ENCODE measurements at regions not wholly inside any gene's neighbourhood (a gene's known extent, or its start where the extent isn't known, plus 50 kb on each side); places are given as distances from the start of the nearest gene placed in this dataset.
"Not testable (repeated sequence)": the region's sequence is repeated elsewhere in the genome, so short reads cannot be mapped to it uniquely, and the experiment has no call there.

DNA sequence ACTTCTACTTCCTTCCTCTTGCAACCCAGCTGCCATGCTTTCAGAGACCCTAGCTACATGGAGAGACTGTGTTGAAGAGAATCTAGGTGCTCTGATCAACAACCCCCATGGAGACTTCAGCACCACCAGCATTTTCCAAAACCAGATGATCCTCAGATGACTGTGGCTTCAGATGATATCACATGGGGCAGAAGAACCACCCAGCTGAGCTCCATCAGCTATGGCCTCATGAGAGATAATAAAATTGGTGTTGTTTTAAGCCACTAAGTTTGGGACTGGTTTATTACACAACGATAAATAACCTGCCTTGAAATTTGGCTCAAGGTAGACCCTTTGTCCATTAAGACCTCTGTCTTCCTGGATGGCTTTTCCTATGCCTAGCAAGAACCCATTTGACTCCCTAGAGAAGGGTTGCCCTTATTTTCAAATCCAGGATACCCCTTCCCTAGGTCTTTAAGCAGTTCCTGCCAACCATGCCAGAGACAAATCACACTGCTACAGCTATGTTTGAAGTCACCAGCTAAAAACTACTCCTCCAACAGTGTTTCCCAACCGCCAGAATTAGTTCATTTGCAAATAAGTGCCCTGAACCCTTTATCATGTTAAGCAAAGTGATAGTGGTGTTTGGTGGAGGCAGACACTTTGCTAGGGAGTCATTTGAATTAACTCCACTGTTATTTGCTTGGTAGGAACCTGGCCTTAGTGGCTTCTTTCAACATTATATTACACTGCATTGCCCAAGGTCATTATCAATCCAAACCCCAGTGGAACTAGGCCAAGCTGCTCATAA is 136.9 kb upstream of the PALS2 start:
- no peak for DNase-seq

DNA sequence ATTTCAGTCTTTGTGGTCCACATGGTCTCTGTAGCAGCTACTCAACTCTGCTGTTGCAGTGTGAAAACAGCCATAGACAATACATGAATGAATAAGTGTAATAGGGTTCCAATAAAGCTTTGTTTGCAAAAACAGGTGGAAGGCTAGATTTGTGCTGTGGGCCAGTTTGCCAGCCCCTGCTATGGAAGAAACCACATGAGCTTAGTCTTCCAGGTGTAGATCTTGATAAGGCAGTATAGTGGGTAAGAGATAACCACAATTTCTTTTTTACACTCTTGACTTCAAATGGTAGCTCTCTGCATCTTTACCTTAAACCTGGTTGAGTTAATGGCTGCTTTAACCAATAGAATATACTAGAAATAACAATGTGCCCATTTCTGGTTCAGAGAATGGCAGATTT is 135.0 kb upstream of the PALS2 start:
- no peak for DNase-seq

DNA sequence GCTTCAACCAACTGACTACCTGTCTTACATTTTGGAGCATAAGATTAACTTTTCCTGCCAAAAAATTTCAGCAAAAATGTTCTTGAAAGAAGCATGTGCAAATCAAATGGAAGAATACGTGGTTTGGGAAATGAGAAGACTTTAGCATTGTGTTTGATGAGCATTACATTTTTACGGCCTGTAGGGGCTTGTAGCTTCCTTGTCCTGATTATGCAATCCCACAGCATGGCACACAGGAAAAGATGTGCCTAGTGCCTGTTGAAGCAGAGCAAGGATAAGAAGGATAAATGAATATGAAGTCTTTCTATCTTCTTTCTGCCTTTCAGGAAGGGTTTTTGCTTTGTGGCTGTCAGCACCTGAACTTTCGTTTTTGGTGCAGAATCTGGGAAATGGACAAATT is 134.1 kb upstream of the PALS2 start:
- not testable (repeated sequence) for DNase-seq

DNA sequence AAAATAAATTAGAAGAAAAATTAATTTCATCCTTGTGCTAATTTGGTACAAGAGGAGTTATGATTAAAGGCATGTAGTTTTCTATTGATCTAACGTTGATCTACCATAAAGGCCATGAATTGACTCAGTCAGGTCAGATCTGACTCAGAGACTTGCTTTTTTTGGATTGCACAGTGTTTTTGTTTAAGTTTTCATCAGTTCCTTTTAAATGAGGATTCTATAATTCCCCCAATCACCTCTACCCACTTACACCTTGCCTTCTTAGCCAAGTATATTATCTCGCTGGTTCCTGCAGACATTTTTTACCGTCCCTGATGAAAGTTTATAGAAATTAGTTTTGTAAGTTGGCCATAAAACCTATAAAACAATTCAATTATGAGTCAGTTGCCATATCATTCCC is 132.4 kb upstream of the PALS2 start:
- DNase-seq: no peak

DNA sequence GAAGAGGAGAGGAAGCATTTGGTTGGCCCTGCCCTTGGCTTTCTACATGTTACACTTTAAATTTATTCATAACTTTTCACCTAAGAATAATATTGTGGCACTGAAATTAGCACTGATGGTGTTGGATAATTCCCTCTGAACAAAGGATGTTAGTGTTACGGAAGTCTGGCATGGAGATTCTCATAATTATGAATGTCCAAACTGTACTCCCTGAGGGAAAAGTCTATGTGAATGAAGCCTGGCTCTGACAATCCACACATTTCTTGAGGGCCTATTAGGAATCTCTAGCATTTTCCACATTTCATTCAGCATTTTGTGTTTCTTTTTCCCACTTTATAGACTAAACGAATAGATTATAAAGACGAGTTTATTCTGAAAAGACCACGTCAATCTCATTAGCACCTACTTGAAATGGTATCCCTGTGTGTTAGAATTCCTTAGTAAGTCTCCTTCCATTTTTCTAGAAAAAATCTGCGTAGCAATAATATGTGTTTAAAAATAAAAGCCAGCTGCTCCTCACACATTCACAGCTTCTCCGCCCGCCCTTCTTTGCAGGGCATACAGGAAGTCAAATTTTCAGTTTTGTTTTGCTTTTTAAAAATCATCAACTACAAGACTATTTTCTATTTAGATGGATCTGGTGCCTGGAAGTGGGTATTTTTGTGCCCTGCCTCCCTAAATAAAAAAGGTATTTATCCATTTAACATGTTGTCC is 131.8 kb upstream of the PALS2 start:
- DNase-seq: no peak

DNA sequence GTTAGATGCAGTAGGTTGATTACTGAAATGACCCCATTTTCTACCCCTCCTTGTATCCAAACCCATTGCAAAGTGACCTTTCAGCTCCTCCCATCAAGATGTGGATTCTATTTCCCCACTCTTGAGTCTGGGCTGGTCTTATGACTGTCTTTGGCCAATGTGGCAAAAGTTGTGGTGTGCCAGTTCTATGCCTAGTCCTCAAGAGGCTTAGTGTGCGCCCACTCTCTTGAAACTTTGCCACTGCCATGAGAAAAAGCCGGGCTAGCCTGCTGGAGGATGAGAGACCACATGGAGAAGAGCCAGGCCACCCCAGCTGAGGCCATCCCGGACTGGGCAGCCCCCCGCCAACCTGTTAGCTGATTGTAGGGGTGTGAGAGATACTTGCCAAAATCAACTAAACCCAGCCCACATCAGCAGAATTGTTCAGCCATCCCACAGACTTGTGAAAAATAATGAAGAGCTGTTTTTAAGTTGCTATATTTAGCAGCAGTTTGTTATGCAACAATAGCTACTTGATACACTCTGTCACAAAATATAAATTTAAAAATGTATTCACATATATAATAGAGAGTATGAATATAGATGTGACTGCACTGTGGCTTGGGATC is 131.0 kb upstream of the PALS2 start:
- no peak for DNase-seq

DNA sequence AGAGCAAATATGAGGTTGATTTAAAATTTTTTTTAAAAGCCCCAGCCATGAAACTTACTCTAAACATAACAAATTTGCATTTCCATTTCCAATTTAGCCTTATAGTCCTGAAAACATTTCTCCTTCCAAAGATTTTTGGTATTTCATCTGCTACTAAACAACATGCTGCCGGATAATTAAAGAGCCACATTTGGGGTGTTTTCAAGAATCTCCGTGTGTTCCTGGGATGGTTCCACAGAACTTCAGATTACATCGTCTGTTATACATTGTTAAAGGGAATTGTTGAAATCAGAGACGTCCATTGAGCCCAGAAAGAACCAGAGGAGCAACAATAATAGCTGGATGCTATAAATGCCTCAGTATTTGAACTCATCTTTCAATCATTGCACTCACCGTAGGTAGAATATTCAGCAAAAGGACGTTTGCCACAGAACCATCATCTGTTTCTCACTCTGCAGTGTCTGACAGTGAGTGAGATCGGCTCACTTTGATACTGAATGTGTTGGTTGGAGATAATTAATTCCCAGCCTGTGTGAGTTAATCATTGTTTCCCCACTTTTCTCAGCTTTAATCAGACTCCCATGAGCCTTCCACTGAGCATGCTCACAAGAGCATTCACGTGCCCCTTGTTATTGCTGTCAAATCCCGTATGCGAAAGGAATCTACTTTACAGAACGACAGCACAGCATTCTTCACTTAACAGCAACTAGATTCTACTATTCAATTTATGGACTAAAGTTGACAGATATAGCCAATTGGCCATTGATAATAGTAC is 128.4 kb upstream of the PALS2 start:
- no peak for DNase-seq

DNA sequence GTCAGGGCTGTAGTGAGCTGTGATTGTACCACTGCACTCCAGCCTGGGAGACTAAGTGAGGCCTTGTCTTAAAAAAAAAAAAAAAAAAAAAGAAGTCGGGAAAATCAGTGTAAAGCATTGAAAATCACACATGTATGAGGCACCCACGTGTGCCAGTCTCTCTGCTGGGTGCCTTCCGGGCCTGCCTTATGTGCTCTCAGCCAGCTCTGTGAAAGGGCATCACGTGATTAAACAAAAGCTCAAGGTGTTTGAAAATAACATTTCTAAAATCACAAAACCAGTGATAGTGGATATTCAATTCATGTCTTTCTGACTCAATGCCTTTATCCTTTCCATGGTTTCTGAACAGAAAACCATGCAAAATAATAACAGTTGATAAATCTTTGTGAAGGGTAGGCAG is 125.2 kb upstream of the PALS2 start:
- no peak for DNase-seq

DNA sequence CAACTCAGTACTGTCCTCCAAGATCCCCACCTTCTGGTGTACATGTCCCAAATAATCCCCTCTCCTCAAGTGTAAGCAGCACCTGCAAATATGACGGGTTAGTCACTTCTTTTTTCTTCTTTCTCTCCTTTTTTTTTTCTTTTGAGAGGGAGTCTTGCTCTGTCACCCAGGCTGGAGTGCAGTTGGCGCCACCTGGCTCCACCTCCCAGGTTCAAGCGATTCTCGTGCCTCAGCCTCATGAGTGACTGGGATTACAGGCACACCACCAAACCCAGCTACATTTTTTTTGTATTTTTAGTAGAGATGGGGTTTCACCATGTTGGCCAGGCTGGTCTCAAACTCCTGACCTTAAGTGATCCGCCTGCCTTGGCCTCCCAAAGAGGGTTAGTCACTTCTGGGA is 123.8 kb upstream of the PALS2 start:
- DNase-seq: not testable (repeated sequence)

DNA sequence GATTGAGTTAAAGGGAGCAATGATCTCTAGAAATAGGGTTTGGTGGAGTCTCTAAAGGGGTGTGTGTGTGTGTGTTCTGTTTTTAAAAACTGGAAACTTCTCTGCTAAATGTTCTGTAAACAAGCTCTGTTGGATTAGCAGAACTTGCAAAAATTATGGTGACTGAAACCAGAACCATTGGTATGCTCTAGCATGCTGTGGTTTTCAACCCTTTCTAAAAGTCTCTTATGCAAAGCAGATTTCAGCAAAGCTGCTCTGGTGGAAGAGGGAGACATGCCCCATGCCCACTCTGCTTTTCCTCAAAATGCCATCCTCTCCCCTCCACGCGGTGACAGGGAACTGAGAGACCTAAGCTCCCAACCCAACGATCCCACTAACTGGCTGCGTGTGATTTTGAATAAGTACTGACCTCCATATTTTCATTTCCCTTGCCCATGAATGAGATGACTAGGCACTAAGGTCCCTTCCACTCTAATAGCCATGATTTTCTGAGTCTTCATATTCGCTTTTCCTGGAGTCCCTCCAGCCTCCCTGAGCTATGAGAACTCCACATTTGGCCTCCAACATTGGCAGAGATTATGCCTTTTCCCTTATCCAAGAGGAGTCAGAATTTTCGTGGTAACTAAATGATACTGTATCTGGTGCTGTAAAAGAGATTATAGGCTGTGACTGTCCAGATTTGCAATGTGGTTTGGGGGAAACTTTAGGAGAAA is 117.3 kb upstream of the PALS2 start:
- no peak for DNase-seq

DNA sequence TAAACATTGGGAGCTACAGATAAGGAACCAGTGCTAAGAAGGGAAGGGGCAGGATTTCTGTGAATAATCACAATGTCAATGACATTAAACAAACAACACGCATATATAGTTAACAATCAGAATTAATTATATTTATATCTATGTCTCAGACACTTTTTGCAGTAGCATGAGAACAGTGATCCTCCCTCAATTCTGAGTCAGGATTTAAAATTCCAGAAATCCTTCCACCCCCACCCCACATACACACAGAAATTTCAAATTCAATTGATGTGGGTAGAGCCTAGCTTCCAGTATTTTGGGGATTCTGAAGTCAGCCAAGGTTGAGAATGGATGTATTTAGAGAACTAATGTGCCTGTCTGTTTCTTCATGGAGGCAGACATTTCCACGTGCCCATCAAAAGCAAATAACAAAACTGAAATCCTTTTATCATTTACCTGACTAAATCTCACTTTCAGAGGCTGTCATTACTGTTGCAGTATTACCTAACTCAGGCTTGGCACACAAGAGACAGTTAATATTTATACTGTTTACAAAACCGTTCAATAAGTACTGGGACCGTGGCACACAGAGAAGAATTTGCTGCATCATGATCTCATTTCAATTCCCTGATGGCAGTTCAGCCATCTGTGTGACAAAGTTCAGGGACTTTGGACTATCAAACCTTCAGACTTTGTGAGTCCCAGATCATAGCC is 116.6 kb upstream of the PALS2 start:
- DNase-seq: no peak

DNA sequence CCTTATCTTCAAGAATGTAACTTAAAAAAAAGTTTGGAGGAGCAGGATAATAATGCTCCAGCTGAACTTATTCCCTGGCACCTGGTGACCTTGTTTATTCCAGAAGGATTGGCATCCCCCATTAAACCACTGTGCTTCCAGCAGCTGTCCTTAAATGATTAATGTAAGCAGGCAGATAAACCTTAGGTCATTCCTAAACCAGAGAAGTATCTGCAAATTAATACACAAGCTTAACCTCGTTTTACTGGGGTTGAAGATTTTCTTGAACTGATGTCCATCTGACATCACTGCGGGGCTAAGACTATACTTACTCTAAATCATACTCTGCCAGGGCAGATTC is 116.1 kb upstream of the PALS2 start:
- DNase-seq: peak; percentile 32

DNA sequence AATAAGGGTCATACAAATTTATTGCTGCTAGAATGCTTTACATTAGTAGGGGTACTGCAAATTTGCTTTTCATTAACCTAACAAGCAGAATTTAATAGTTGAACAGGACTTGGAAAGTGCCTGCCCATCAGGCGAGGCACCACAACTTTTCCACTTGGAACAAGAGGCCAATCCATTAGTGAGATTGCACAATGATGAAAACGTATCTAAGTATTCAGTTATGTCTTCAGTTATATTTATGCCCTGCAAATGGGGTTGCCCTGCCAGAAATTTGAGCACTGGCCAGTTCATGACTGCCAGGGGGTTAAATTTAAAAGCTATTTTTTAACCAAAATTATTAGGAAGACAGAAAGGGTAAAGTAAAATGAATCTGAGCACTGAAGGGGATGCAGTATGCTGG is 111.1 kb upstream of the PALS2 start:
- DNase-seq: no peak

DNA sequence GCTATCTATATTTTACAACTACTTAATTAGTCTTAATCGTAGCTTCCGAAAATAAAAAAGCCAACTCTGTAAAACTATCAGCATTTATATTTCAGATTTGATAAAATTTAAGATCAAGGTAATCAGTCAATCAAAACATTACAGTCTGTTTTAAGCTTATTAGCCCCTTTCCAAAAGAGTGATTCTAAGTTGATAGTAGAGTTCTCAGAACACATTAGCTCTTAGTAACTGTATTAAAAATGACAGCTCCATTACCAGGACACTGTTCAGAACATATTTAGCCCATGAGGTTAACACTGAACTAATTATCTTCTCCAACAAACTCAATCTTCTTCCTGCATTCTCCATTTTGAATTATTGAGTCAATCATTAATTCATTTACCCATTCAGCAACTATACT is 110.3 kb upstream of the PALS2 start:
- no peak for DNase-seq

DNA sequence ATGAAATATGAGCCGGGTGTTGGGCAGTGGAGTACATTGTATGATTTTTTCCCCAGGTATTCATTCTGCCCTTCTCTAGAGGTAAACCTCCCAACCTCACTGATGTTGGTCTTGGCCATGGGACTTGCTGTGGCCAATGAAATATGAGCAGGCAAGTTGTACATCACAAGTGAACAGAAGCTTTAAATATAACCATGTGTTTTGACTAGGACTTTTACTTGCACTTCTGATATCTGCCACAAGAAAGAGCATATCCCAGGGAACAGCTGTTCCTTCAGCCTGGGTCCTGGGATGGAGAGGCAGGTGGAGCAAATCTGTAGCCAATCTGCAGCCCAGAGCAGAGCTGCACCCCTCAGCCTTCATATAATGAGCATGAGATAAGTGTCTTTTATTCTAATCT is 109.8 kb upstream of the PALS2 start:
- no peak for DNase-seq

DNA sequence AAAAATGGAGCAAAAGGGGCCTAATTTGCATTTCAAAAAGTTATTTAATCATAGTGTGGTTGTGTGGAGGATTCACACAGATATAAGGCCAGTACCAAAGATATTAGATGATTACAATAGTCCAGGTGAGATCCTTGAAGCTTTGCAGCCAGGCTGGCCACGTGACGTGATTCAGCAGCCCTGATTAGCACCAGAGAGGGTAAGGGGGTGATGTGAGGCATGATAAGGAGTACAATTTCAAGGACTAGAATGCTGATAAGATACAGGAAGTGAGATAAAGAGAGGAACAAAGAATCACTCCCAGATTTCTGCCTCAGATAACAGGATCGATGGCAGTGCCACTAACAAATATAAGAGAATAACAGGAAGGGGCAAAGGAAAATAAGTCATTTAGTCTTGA is 108.4 kb upstream of the PALS2 start:
- DNase-seq: no peak

DNA sequence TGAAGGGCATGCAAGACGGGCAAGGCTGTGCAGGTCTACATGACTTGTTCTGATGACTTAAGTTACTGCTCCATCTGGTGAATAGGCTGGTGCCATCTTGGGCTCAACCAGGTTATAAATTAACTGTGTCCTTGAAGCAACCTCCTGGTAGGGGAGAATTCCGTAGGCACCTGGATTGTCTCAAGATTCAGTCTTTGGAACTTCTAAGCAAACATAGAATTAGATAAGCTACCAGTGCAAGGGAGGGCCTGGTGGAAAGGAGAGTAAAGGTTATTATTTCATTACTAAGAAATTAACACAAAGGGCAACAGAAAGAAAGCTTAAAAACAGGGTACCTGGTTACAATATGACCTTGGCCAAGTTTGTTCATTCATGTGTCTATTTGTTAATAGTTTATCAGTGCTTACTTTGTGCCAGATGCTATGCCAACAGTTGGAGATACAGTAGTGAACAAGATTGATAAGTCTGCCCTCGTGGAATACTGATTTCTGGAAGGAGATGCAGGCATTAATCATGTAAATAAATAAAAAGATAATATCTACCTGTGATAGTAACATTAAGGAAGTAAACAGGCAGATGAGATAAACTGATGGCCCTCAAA is 107.0 kb upstream of the PALS2 start:
- DNase-seq: no peak

DNA sequence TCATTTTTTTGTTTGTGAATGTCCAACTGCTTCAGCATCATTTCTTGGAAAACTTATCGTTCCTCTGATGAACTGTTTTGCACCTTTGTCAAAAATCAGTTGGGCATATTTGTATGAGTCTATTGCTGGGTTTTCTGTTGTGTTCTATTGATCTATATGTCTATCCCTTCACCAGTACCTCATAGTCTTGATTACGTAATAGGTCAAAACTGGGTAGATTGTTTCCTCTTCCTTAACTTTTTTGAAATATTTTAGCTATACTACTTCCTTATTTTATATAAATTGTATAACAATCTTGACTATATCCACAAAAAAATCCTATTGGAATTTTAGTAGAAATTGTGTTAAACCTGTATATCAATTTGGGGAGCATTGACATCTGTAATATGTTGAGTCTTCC is 104.1 kb upstream of the PALS2 start:
- DNase-seq: no peak

DNA sequence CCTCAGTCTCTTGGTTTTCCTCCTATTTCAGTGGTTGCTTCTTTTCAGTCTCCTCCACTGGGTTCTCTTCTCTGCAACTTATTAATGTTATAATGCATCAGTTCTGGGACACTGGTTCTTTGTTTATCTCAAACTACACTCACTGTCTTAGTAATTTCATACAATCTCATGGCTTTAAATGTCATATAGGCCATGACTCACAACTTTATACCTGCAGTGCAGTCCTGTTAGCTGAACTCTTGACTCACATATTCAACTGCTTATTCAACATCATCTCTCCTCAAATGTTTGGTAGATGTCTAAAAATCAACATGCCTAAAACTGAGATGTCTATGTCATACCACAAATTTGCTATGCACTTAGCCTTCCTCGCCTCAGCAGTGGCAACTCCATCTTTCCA is 101.2 kb upstream of the PALS2 start:
- DNase-seq: no peak

DNA sequence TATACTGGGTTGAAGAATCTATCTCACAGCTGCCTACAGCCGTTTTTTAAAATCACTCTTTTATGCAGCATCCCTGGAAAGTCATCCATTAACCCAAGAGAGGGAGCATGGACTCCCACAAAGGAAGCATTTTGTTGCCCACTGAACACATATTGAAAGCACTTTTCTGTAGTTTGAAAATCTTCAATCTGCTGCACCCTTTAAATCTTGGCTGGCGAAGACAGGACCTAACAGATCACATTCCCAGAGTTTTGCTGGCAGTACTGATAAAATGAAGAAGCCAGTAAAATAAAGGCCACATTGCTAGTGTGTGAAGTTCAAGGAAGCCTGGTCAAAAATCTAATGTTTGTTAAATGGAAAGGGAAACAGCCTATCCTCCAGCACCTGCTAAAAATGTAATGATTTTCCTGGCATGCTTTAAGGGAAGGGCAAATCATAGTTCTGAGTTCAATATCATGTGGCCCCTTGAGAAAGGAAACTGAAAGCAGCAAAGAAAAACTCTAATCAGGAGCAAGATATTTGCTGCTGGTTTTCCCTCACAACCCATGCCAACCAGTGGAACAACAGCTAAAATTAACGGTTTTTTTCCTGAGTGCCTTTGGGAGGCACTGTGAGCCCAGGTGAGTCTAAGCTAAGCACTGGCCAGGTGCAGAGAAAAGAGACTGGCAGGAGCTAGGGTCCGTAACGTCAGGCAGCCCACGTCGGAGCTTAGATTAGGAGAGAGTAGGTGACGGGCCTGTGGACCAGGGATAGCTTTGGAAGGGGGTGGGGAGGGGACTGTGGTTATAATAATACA is 97.9 kb upstream of the PALS2 start:
- DNase-seq: no peak

DNA sequence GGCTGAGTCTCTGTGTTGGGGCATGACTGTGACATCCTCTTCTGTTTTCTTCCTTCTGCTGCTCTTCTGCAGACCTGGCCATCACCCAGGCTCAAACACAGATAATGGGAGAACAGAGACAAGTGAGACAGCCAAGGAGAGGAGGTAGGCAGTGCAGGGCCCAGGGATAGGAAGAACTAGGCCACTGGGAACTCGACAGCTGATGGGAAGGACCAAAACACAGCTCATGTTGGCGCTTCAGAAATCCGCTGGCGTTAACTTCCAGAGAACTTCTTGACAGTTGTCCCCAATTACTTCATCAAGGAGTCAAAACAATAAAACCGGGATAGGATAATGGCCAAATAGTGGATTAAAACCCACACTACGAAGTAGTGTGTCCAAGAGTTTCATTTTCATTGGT is 97.0 kb upstream of the PALS2 start:
- DNase-seq: no peak
